GM06990 (cell line): ENCODE measurements at regions not wholly inside any gene's neighbourhood (a gene's known extent, or its start where the extent isn't known, plus 50 kb on each side); places are given as distances from the start of the nearest gene placed in this dataset.

Source experiments
- DNase-seq: peaks from one replicate; pipeline ENCODE4 v3.0.0-alpha.2; 2011; ENCODE audit not compliant: insufficient read length; ENCODE audit errors: extremely low read depth
- H3K27me3 ChIP-seq: replicated peaks from 2 replicates; pipeline ENCODE4 v1.6.0; 2011; ENCODE audit warnings: low read length; ENCODE audit not compliant: control insufficient read depth, insufficient read depth
- H3K36me3 ChIP-seq: 2 replicates; pipeline ENCODE4 v1.5.1; 2011; ENCODE audit warnings: low read length; ENCODE audit not compliant: control insufficient read depth, insufficient read depth
- H3K4me3 ChIP-seq: replicated peaks from 2 replicates; pipeline ENCODE4 v1.5.1; 2011; ENCODE audit warnings: low read depth, mild to moderate bottlenecking, control low read depth, low read length
- CTCF ChIP-seq: IDR thresholded peaks from 2 replicates; pipeline ENCODE4 v1.5.1; 2011; ENCODE audit warnings: low read length, control low read depth, mild to moderate bottlenecking, inconsistent platforms; ENCODE audit not compliant: insufficient read depth, poor library complexity, severe bottlenecking

- DNase-seq, result no peak
These were observed 567.4 kb upstream of the PCDH15 start for GRCh38 chr10:55368467-55368866.

GRCh38 chr10:55367555-55367954, 566.5 kb upstream of the PCDH15 start:
- no peak for TF ChIP-seq CTCF
- Histone ChIP-seq H3K36me3 (no peaks in the 10 kb centered on the region), H3K4me3 (no peak overlapping the region), H3K27me3 (no peaks in the 10 kb centered on the region)
- no peak for DNase-seq

More at GRCh38 chr10:55368467-55368866, 567.4 kb upstream of the PCDH15 start:
- no peaks in the 10 kb centered on the region for H3K27me3 ChIP-seq
- H3K4me3 ChIP-seq, result no peak overlapping the region
- TF ChIP-seq CTCF, result no peak
- H3K36me3 ChIP-seq, result no peaks in the 10 kb centered on the region

- Histone ChIP-seq H3K27me3 (no peaks in the 10 kb centered on the region), H3K36me3 (no peaks in the 10 kb centered on the region), H3K4me3 (no peak overlapping the region)
- no peak for DNase-seq
- TF ChIP-seq CTCF, result no peak
These were observed 557.5 kb upstream of the PCDH15 start for GRCh38 chr10:55358539-55358938.

- Histone ChIP-seq H3K27me3 (no peaks in the 10 kb centered on the region), H3K4me3 (no peak overlapping the region), H3K36me3 (no peaks in the 10 kb centered on the region)
- DNase-seq, result no peak
- no peak for TF ChIP-seq CTCF
These were observed 552.4 kb upstream of the PCDH15 start for GRCh38 chr10:55353414-55353813.

GRCh38 chr10:55351431-55351830, 550.4 kb upstream of the PCDH15 start:
- H3K27me3 ChIP-seq, result no peaks in the 10 kb centered on the region
- no peak for TF ChIP-seq CTCF
- DNase-seq, result no peak
- H3K4me3 ChIP-seq, result no peak overlapping the region
- H3K36me3 ChIP-seq, result no peaks in the 10 kb centered on the region

GRCh38 chr10:55348534-55348933, 547.5 kb upstream of the PCDH15 start:
- no peak for DNase-seq
- no peaks in the 10 kb centered on the region for H3K27me3 ChIP-seq
- TF ChIP-seq CTCF, result no peak
- H3K4me3 ChIP-seq, result no peak overlapping the region
- no peaks in the 10 kb centered on the region for H3K36me3 ChIP-seq
